Natural killer cell treated with Interleukin-12 subunit alpha and Interleukin-12 subunit beta and Interleukin-15 and Interleukin-18, amount 100 ng/mL, for 72 hours (primary cell): ENCODE measurements at regions not wholly inside any gene's neighbourhood (a gene's known extent, or its start where the extent isn't known, plus 50 kb on each side); places are given as distances from the start of the nearest gene placed in this dataset.

ENCODE experiments used
- ATAC-seq, 2 donors: fragments of 150-1000 bp; cut with Tn5 transposase in 1 of 2; sonication (Bioruptor Pico), chemical (Tn5 transposase) in 1 of 2; 2 replicates each; pipeline ENCODE4 v1.10.0; 2021
- DNase-seq: peaks from one replicate; pipeline ENCODE4 v3.0.0; 2022; ENCODE audit warnings: low spot score
- H3K27ac Mint-ChIP-seq, 2 donors: 1 replicate in 1 of 2; 2 replicates in 1 of 2; pipeline ENCODE4 v1.8.0; 2022; ENCODE audit warnings: mixed read lengths in 2 of 2, mild to moderate bottlenecking in 1 of 2, moderate library complexity in 1 of 2
- H3K27me3 Mint-ChIP-seq, 2 donors: 1 replicate in 1 of 2; 2 replicates in 1 of 2; pipeline ENCODE4 v1.8.0; 2022; ENCODE audit warnings: mixed read lengths in 2 of 2
- H3K36me3 Mint-ChIP-seq: one replicate; pipeline ENCODE4 v1.8.0; 2022; ENCODE audit warnings: mixed read lengths
- H3K4me1 Mint-ChIP-seq, 2 donors: 1 replicate in 1 of 2; 2 replicates in 1 of 2; pipeline ENCODE4 v1.8.0; 2022; ENCODE audit warnings: low read depth in 2 of 2, mixed read lengths in 2 of 2, mild to moderate bottlenecking in 1 of 2
- H3K4me3 Mint-ChIP-seq: one replicate; pipeline ENCODE4 v1.8.0; 2022; ENCODE audit warnings: mixed read lengths
- H3K9me3 Mint-ChIP-seq: 2 replicates; pipeline ENCODE4 v1.8.0; 2022; ENCODE audit warnings: mixed read lengths

GRCh38 chr6:98641949-98642719 is 192.2 kb upstream of the POU3F2 start:
- Mint-ChIP-seq H3K9me3 (no peaks in the 10 kb centered on the region), H3K36me3 (no peaks in the 10 kb centered on the region), H3K27ac (no peak overlapping the region), H3K4me3 (no peak overlapping the region), H3K27me3 (no peaks in the 10 kb centered on the region), H3K4me1 (no peaks in the 10 kb centered on the region)
- no peak for ATAC-seq
- DNase-seq: no peak

GRCh38 chr6:98644063-98644462 is 190.3 kb upstream of the POU3F2 start:
- Mint-ChIP-seq H3K27ac (no peak overlapping the region), H3K9me3 (no peaks in the 10 kb centered on the region)
- no peak for ATAC-seq

GRCh38 chr6:98648211-98648914 is 186.0 kb upstream of the POU3F2 start:
- DNase-seq: no peak
- H3K27me3 Mint-ChIP-seq: no peaks in the 10 kb centered on the region
- H3K4me3 Mint-ChIP-seq: no peak overlapping the region
- H3K36me3 Mint-ChIP-seq: no peaks in the 10 kb centered on the region
- H3K4me1 Mint-ChIP-seq: no peaks in the 10 kb centered on the region
- no peak for ATAC-seq
- H3K9me3 Mint-ChIP-seq: no peaks in the 10 kb centered on the region
- no peak overlapping the region for H3K27ac Mint-ChIP-seq

More at GRCh38 chr6:98644063-98644462, 190.3 kb upstream of the POU3F2 start:
- no peak for DNase-seq
- H3K36me3 Mint-ChIP-seq: no peaks in the 10 kb centered on the region
- H3K4me3 Mint-ChIP-seq: no peak overlapping the region
- H3K27me3 Mint-ChIP-seq: no peaks in the 10 kb centered on the region
- H3K4me1 Mint-ChIP-seq: no peaks in the 10 kb centered on the region

- H3K36me3 Mint-ChIP-seq: no peaks in the 10 kb centered on the region
- no peaks in the 10 kb centered on the region for H3K4me1 Mint-ChIP-seq
- H3K9me3 Mint-ChIP-seq: peaks cover 5% of the 10 kb centered on the region
- H3K27ac Mint-ChIP-seq: no peak overlapping the region
- ATAC-seq (no peak), DNase-seq (no peak)
- H3K27me3 Mint-ChIP-seq: no peaks in the 10 kb centered on the region
- H3K4me3 Mint-ChIP-seq: no peak overlapping the region
Measured at GRCh38 chr6:98650941-98651340, 183.4 kb upstream of the POU3F2 start.

GRCh38 chr6:98653179-98653578 is 181.2 kb upstream of the POU3F2 start:
- Mint-ChIP-seq H3K9me3 (peaks cover 5% of the 10 kb centered on the region), H3K27ac (no peak overlapping the region), H3K36me3 (no peaks in the 10 kb centered on the region), H3K27me3 (no peaks in the 10 kb centered on the region), H3K4me3 (no peak overlapping the region), H3K4me1 (no peaks in the 10 kb centered on the region)
- ATAC-seq: no peak
- no peak for DNase-seq

GRCh38 chr6:98657764-98658163 is 176.6 kb upstream of the POU3F2 start:
- DNase-seq (no peak), ATAC-seq (no peak)
- H3K36me3 Mint-ChIP-seq: no peaks in the 10 kb centered on the region
- H3K27me3 Mint-ChIP-seq: no peaks in the 10 kb centered on the region
- H3K4me3 Mint-ChIP-seq: no peak overlapping the region
- no peak overlapping the region for H3K27ac Mint-ChIP-seq
- peaks cover 5% of the 10 kb centered on the region for H3K9me3 Mint-ChIP-seq
- H3K4me1 Mint-ChIP-seq: no peaks in the 10 kb centered on the region

- H3K4me1 Mint-ChIP-seq: no peaks in the 10 kb centered on the region
- no peaks in the 10 kb centered on the region for H3K27me3 Mint-ChIP-seq
- no peak overlapping the region for H3K27ac Mint-ChIP-seq
- no peak for ATAC-seq
- peaks cover 5% of the 10 kb centered on the region for H3K9me3 Mint-ChIP-seq
- no peak for DNase-seq
- no peaks in the 10 kb centered on the region for H3K36me3 Mint-ChIP-seq
- H3K4me3 Mint-ChIP-seq: no peak overlapping the region
Measured at GRCh38 chr6:98669371-98669770, 165.0 kb upstream of the POU3F2 start.

- no peaks in the 10 kb centered on the region for H3K36me3 Mint-ChIP-seq
- no peaks in the 10 kb centered on the region for H3K27me3 Mint-ChIP-seq
- no peak overlapping the region for H3K4me3 Mint-ChIP-seq
- no peak overlapping the region for H3K27ac Mint-ChIP-seq
- peaks cover 5% of the 10 kb centered on the region for H3K9me3 Mint-ChIP-seq
- DNase-seq (no peak), ATAC-seq (no peak)
- no peaks in the 10 kb centered on the region for H3K4me1 Mint-ChIP-seq
Measured at GRCh38 chr6:98670045-98670746, 164.2 kb upstream of the POU3F2 start.

GRCh38 chr6:98672681-98673475 is 161.5 kb upstream of the POU3F2 start:
- Mint-ChIP-seq H3K27me3 (no peaks in the 10 kb centered on the region), H3K9me3 (peaks cover 9% of the 10 kb centered on the region), H3K36me3 (no peaks in the 10 kb centered on the region), H3K4me1 (no peaks in the 10 kb centered on the region), H3K27ac (no peak overlapping the region), H3K4me3 (no peak overlapping the region)
- ATAC-seq (no peak), DNase-seq (no peak)

GRCh38 chr6:98678481-98678880 is 155.9 kb upstream of the POU3F2 start:
- Mint-ChIP-seq H3K4me3 (no peak overlapping the region), H3K36me3 (no peaks in the 10 kb centered on the region), H3K9me3 (peaks cover 8% of the 10 kb centered on the region), H3K27me3 (no peaks in the 10 kb centered on the region), H3K4me1 (no peaks in the 10 kb centered on the region), H3K27ac (no peak overlapping the region)
- DNase-seq (no peak), ATAC-seq (no peak)

GRCh38 chr6:98686008-98686601 is 148.3 kb upstream of the POU3F2 start:
- H3K4me3 Mint-ChIP-seq: no peak overlapping the region
- H3K27ac Mint-ChIP-seq: no peak overlapping the region
- H3K9me3 Mint-ChIP-seq: no peaks in the 10 kb centered on the region
- DNase-seq (no peak), ATAC-seq (no peak)
- H3K27me3 Mint-ChIP-seq: no peaks in the 10 kb centered on the region
- H3K36me3 Mint-ChIP-seq: no peaks in the 10 kb centered on the region
- H3K4me1 Mint-ChIP-seq: no peaks in the 10 kb centered on the region

- Mint-ChIP-seq H3K27ac (no peak overlapping the region), H3K27me3 (no peaks in the 10 kb centered on the region), H3K9me3 (peaks cover 5% of the 10 kb centered on the region), H3K4me3 (no peak overlapping the region), H3K36me3 (no peaks in the 10 kb centered on the region), H3K4me1 (no peaks in the 10 kb centered on the region)
- DNase-seq (no peak), ATAC-seq (no peak)
Measured at GRCh38 chr6:98687752-98688151, 146.6 kb upstream of the POU3F2 start.

GRCh38 chr6:98695091-98695801 is 139.1 kb upstream of the POU3F2 start:
- Mint-ChIP-seq H3K4me3 (no peak overlapping the region), H3K4me1 (no peaks in the 10 kb centered on the region), H3K9me3 (peaks cover 7% of the 10 kb centered on the region), H3K27me3 (no peaks in the 10 kb centered on the region), H3K36me3 (no peaks in the 10 kb centered on the region), H3K27ac (no peak overlapping the region)
- no peak for DNase-seq
- no peak for ATAC-seq
